Right atrium auricular region (tissue), 2 donors: ENCODE measurements at regions not wholly inside any gene's neighbourhood (a gene's known extent, or its start where the extent isn't known, plus 50 kb on each side); places are given as distances from the start of the nearest gene placed in this dataset.

Experiments used
- DNase-seq: peaks from one replicate; pipeline ENCODE4 v3.0.0-alpha.2; 2019; ENCODE audit warnings: low spot score
- H3K27ac ChIP-seq, 2 donors: fragments of 200-600 bp; sonication (generic); 1 replicate in 1 of 2; 2 replicates in 1 of 2; pipeline ENCODE4 v1.5.1; 2016 to 2019
- H3K27me3 ChIP-seq, 2 donors: fragments of 200-600 bp; sonication (generic); one replicate each; pipeline versions ENCODE4 v1.5.1 to v1.6.0; 2017 to 2019
- H3K36me3 ChIP-seq: fragments of 200-600 bp; sonication (generic); one replicate; pipeline ENCODE4 v1.5.1; 2016
- H3K4me1 ChIP-seq, 2 donors: fragments of 200-600 bp; sonication (generic); one replicate each; pipeline versions ENCODE4 v1.5.1 to v1.6.0; 2017 to 2019
- H3K4me3 ChIP-seq, 2 donors: fragments of 200-600 bp; sonication (generic); 1 replicate in 1 of 2; 2 replicates in 1 of 2; pipeline ENCODE4 v1.5.1; 2017 to 2019; ENCODE audit warnings: mild to moderate bottlenecking in 1 of 2, moderate library complexity in 1 of 2
- H3K9me3 ChIP-seq, 2 donors: fragments of 200-600 bp; sonication (generic); one replicate each; pipeline ENCODE4 v1.5.1; 2019
- TF ChIP-seq, protein P1 (sequence below), 2 donors: fragments of 200-600 bp; sonication (generic); IDR thresholded peaks; one replicate each; pipeline ENCODE4 v1.5.1; 2019; ENCODE audit warnings: antibody characterized with exemption in 2 of 2

GRCh38 chr9:22379272-22379671, 67.4 kb upstream of the DMRTA1 start:
- no peaks in the 10 kb centered on the region for H3K9me3 ChIP-seq
- no peak for DNase-seq
- no peak overlapping the region for H3K4me3 ChIP-seq
- no peak overlapping the region for H3K27ac ChIP-seq
- TF ChIP-seq, protein P1, sequence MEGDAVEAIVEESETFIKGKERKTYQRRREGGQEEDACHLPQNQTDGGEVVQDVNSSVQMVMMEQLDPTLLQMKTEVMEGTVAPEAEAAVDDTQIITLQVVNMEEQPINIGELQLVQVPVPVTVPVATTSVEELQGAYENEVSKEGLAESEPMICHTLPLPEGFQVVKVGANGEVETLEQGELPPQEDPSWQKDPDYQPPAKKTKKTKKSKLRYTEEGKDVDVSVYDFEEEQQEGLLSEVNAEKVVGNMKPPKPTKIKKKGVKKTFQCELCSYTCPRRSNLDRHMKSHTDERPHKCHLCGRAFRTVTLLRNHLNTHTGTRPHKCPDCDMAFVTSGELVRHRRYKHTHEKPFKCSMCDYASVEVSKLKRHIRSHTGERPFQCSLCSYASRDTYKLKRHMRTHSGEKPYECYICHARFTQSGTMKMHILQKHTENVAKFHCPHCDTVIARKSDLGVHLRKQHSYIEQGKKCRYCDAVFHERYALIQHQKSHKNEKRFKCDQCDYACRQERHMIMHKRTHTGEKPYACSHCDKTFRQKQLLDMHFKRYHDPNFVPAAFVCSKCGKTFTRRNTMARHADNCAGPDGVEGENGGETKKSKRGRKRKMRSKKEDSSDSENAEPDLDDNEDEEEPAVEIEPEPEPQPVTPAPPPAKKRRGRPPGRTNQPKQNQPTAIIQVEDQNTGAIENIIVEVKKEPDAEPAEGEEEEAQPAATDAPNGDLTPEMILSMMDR (IDR thresholded peaks at IDR 0.05): no peak
- no peaks in the 10 kb centered on the region for H3K27me3 ChIP-seq
- H3K36me3 ChIP-seq: no peaks in the 10 kb centered on the region
- H3K4me1 ChIP-seq: no peaks in the 10 kb centered on the region

DNA sequence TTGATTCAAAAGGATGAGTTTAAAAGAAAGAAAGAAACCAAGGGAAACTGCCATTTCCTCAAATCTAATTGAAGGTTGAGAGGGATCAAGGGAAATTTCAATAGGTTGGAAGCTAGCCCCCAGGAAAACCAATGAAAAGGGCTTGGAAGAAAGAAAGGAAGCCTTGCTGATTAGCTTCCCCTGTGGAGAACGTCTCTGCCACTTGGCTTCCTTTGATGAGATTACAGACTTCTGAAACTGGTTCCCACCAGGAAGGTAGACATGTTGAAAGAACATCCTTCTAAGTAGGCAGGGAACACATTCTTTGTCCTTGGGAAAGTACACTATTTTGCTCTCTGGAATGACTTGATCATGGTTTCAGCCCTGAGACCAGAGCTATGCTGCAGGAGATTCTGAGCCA, 65.5 kb upstream of the DMRTA1 start:
- no peaks in the 10 kb centered on the region for H3K9me3 ChIP-seq
- DNase-seq: no peak
- H3K27me3 ChIP-seq: no peaks in the 10 kb centered on the region
- TF ChIP-seq, protein P1 (IDR thresholded peaks at IDR 0.05): no peak
- no peaks in the 10 kb centered on the region for H3K4me1 ChIP-seq
- no peaks in the 10 kb centered on the region for H3K36me3 ChIP-seq
- no peak overlapping the region for H3K4me3 ChIP-seq
- no peak overlapping the region for H3K27ac ChIP-seq

GRCh38 chr9:22382331-22382730, 64.3 kb upstream of the DMRTA1 start:
- H3K4me1 ChIP-seq: no peaks in the 10 kb centered on the region
- DNase-seq: no peak
- H3K27ac ChIP-seq: no peak overlapping the region
- H3K36me3 ChIP-seq: no peaks in the 10 kb centered on the region
- H3K27me3 ChIP-seq: no peaks in the 10 kb centered on the region
- no peaks in the 10 kb centered on the region for H3K9me3 ChIP-seq
- no peak overlapping the region for H3K4me3 ChIP-seq
- TF ChIP-seq, protein P1 (IDR thresholded peaks at IDR 0.05): no peak

DNA sequence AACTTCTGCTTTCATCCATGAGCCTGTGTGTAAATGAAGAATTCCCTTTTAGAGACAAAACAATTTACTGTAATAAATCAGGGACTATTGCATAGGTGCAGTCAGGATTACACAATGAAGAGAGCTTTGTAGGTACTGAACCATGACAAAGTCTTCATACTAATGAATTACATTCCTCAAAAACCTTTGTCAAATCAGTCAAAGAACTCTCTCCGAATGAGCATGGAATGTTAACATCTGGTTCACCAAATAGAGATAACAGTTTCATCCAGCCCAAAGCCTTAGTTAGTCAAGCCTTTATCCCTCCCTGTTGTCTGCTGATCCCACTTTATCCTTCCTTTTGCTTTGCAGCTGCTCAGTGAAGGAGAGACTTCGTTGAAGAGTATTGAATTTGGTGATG, 62.9 kb upstream of the DMRTA1 start:
- Histone ChIP-seq H3K27ac (no peak overlapping the region), H3K36me3 (no peaks in the 10 kb centered on the region), H3K4me1 (no peaks in the 10 kb centered on the region), H3K9me3 (no peaks in the 10 kb centered on the region), H3K4me3 (no peak overlapping the region), H3K27me3 (no peaks in the 10 kb centered on the region)
- DNase-seq: no peak
- TF ChIP-seq, protein P1 (IDR thresholded peaks at IDR 0.05): no peak

- no peaks in the 10 kb centered on the region for H3K27me3 ChIP-seq
- no peak overlapping the region for H3K4me3 ChIP-seq
- no peaks in the 10 kb centered on the region for H3K4me1 ChIP-seq
- no peaks in the 10 kb centered on the region for H3K9me3 ChIP-seq
- H3K27ac ChIP-seq: no peak overlapping the region
- TF ChIP-seq, protein P1 (IDR thresholded peaks at IDR 0.05): no peak
- H3K36me3 ChIP-seq: no peaks in the 10 kb centered on the region
- DNase-seq: no peak
Measured at GRCh38 chr9:22389271-22389670, 57.4 kb upstream of the DMRTA1 start.

DNA sequence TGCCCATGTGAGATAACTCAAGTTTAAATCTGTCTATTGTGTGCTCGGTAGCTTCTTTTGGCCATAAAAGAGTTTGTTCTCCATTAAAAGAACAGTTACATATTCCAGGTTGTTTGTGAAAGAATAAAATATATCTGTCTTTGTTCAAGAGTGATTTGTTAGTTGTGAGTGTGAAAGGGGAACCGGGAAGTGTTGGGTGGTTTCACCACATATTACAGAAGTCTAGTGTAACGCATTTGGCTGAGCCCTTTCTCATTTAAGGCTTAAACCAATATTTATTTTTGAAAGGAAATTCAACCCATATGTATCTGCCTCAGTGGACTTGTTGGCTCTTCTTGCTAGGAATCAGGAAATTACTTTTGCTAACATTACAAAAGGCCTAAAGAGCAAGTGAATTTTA, 54.1 kb upstream of the DMRTA1 start:
- Histone ChIP-seq H3K4me3 (no peak overlapping the region), H3K27ac (no peak overlapping the region), H3K27me3 (no peaks in the 10 kb centered on the region), H3K9me3 (no peaks in the 10 kb centered on the region), H3K36me3 (no peaks in the 10 kb centered on the region), H3K4me1 (no peaks in the 10 kb centered on the region)
- no peak for DNase-seq
- TF ChIP-seq, protein P1 (IDR thresholded peaks at IDR 0.05): no peak
